Parathyroid adenoma (tissue), 2 donors: ENCODE measurements at regions not wholly inside any gene's neighbourhood (a gene's known extent, or its start where the extent isn't known, plus 50 kb on each side); places are given as distances from the start of the nearest gene placed in this dataset.

Experiments used
- H2AFZ ChIP-seq: fragments of 300-600 bp; sonication (generic); one replicate; pipeline ENCODE4 v1.7.0; 2017; ENCODE audit warnings: antibody characterized with exemption, mild to moderate bottlenecking
- H3K27ac ChIP-seq: fragments of 300-600 bp; sonication (generic); one replicate; pipeline ENCODE4 v1.7.0; 2017
- H3K27me3 ChIP-seq: fragments of 300-600 bp; sonication (generic); one replicate; pipeline ENCODE4 v1.7.0; 2017; ENCODE audit warnings: low read length; ENCODE audit not compliant: control insufficient read depth, insufficient read depth
- H3K36me3 ChIP-seq: fragments of 300-600 bp; sonication (generic); one replicate; pipeline ENCODE4 v1.7.0; 2017; ENCODE audit warnings: low read length; ENCODE audit not compliant: control insufficient read depth, insufficient read depth
- H3K4me1 ChIP-seq: fragments of 300-600 bp; sonication (generic); one replicate; pipeline ENCODE4 v1.7.0; 2017; ENCODE audit warnings: control low read depth
- H3K4me2 ChIP-seq: fragments of 300-600 bp; sonication (generic); one replicate; pipeline ENCODE4 v1.7.0; 2017; ENCODE audit warnings: low read length
- H3K4me3 ChIP-seq: fragments of 300-600 bp; sonication (generic); one replicate; pipeline ENCODE4 v1.7.0; 2017; ENCODE audit warnings: low read depth, low read length
- H3K79me2 ChIP-seq: fragments of 300-600 bp; sonication (generic); one replicate; pipeline ENCODE4 v1.7.0; 2017; ENCODE audit warnings: control low read depth
- H3K9ac ChIP-seq: fragments of 300-600 bp; sonication (generic); one replicate; pipeline ENCODE4 v1.7.0; 2017; ENCODE audit warnings: mild to moderate bottlenecking
- H3K9me3 ChIP-seq: fragments of 300-600 bp; sonication (generic); one replicate; pipeline ENCODE4 v1.7.0; 2017; ENCODE audit warnings: low read length; ENCODE audit not compliant: control insufficient read depth
- CTCF ChIP-seq: fragments of 300-600 bp; sonication (generic); IDR thresholded peaks from one replicate; pipeline ENCODE4 v1.7.0; 2017; ENCODE audit warnings: antibody characterized with exemption, mild to moderate bottlenecking
- donor health status: primary hyperparathyroidism.

- Histone ChIP-seq H3K4me2 (no peak overlapping the region), H3K79me2 (no peaks in the 10 kb centered on the region), H3K36me3 (no peaks in the 10 kb centered on the region), H2AFZ (no peak overlapping the region), H3K27me3 (no peaks in the 10 kb centered on the region), H3K27ac (no peak overlapping the region), H3K9ac (no peak overlapping the region), H3K4me1 (peaks cover 9% of the 10 kb centered on the region), H3K4me3 (no peak overlapping the region), H3K9me3 (no peaks in the 10 kb centered on the region)
- no peak for TF ChIP-seq CTCF
These were observed 64.6 kb downstream of the TSPAN17 start for GRCh38 chr5:176711883-176712282.

GRCh38 chr5:176712546-176713304, 65.4 kb downstream of the TSPAN17 start:
- Histone ChIP-seq H3K79me2 (no peaks in the 10 kb centered on the region), H3K4me3 (no peak overlapping the region), H3K9ac (no peak overlapping the region), H3K4me2 (no peak overlapping the region), H3K27ac (no peak overlapping the region), H2AFZ (no peak overlapping the region), H3K9me3 (no peaks in the 10 kb centered on the region), H3K27me3 (no peaks in the 10 kb centered on the region), H3K4me1 (peaks cover 9% of the 10 kb centered on the region), H3K36me3 (no peaks in the 10 kb centered on the region)
- TF ChIP-seq CTCF: no peak

- Histone ChIP-seq H3K27me3 (no peaks in the 10 kb centered on the region), H3K4me2 (no peak overlapping the region), H3K4me3 (no peak overlapping the region), H3K36me3 (no peaks in the 10 kb centered on the region), H3K27ac (no peak overlapping the region), H3K4me1 (peaks cover 9% of the 10 kb centered on the region), H3K9ac (no peak overlapping the region), H3K79me2 (no peaks in the 10 kb centered on the region), H3K9me3 (no peaks in the 10 kb centered on the region), H2AFZ (no peak overlapping the region)
- no peak for TF ChIP-seq CTCF
These were observed 66.1 kb downstream of the TSPAN17 start for GRCh38 chr5:176713409-176713808.

GRCh38 chr5:176714067-176714466, 66.8 kb downstream of the TSPAN17 start:
- H3K4me2 ChIP-seq: no peak overlapping the region
- no peak overlapping the region for H2AFZ ChIP-seq
- no peaks in the 10 kb centered on the region for H3K36me3 ChIP-seq
- H3K27me3 ChIP-seq: no peaks in the 10 kb centered on the region
- no peak for TF ChIP-seq CTCF
- no peak overlapping the region for H3K27ac ChIP-seq
- H3K79me2 ChIP-seq: no peaks in the 10 kb centered on the region
- H3K4me3 ChIP-seq: no peak overlapping the region
- no peaks in the 10 kb centered on the region for H3K9me3 ChIP-seq
- peaks cover 9% of the 10 kb centered on the region for H3K4me1 ChIP-seq
- H3K9ac ChIP-seq: no peak overlapping the region

- no peak overlapping the region for H2AFZ ChIP-seq
- no peaks in the 10 kb centered on the region for H3K36me3 ChIP-seq
- H3K27ac ChIP-seq: no peak overlapping the region
- H3K4me1 ChIP-seq: peaks cover 9% of the 10 kb centered on the region
- H3K9me3 ChIP-seq: no peaks in the 10 kb centered on the region
- no peak overlapping the region for H3K4me2 ChIP-seq
- no peaks in the 10 kb centered on the region for H3K79me2 ChIP-seq
- TF ChIP-seq CTCF: no peak
- no peaks in the 10 kb centered on the region for H3K27me3 ChIP-seq
- no peak overlapping the region for H3K4me3 ChIP-seq
- no peak overlapping the region for H3K9ac ChIP-seq
These were observed 69.0 kb downstream of the TSPAN17 start for GRCh38 chr5:176716320-176716719.
